ENCODE measurements at regions not wholly inside any gene's neighbourhood (a gene's known extent, or its start where the extent isn't known, plus 50 kb on each side); places are given as distances from the start of the nearest gene placed in this dataset.
"Not testable (repeated sequence)": the region's sequence is repeated elsewhere in the genome, so short reads cannot be mapped to it uniquely, and the experiment has no call there.

DNA sequence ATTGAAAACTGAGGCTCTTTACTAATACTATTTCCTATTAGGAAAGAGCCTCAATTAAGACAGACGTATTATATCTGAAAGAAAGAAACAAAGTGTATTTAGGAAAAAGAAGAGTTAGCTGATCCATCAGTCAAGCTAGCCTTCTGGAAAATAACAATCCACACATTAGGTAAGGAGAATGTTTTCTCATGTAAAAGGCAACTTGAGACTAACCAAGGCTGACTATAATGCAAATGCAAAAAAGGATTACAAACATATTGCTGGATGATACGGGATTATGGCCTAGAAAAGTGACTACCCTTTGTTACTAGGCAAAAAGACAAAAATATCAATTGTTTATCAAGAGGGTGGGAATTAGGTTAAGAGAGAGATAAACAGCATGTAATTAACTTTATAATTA is 176.9 kb downstream of the RFPL4B start:
- POLR2A ChIA-PET, result no interaction called here
- CTCF ChIA-PET, result no interaction called here
- H3K27me3 Mint-ChIP-seq, result no peaks in the 10 kb centered on the region

DNA sequence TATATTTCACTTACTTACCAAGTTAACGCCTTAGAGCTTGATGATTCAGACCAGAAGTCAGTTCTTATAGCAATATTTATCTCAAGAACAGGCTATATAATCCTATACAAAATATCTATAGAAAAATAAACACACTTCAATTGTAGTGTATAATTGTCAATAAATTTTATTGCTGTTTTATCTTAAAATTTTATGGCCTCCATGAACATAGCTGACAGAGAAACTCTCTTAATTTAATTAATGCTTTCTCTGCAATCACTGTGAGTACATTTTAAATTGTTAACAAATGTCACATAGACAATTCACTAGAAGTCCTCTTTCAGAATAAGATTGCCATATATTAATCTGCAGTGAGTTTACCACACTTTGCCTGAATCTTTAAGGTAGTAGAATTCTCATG is 178.6 kb downstream of the RFPL4B start:
- intact Hi-C loops (cut with DNase I, micrococcal nuclease), result no loop called here
- H3K36me3 Mint-ChIP-seq (ENCODE audit: low read depth), result no peaks in the 10 kb centered on the region
- H3K27ac Mint-ChIP-seq, result no peak overlapping the region
- no peaks in the 10 kb centered on the region for H3K4me1 Mint-ChIP-seq
- no peak overlapping the region for H3K4me3 Mint-ChIP-seq
- ChIA-PET POLR2A (no interaction called here), CTCF (no interaction called here)
- H3K27me3 Mint-ChIP-seq, result no peaks in the 10 kb centered on the region
- no peak for ATAC-seq
- no peaks in the 10 kb centered on the region for H3K9me3 Mint-ChIP-seq (ENCODE audit: low read depth)
- DNase-seq, result no peak

More for the DNA sequence above, 176.9 kb downstream of the RFPL4B start:
- no peak overlapping the region for H3K4me3 Mint-ChIP-seq
- intact Hi-C loops (cut with DNase I, micrococcal nuclease), result no loop called here
- no peaks in the 10 kb centered on the region for H3K9me3 Mint-ChIP-seq (ENCODE audit: low read depth)
- no peak for DNase-seq
- H3K27ac Mint-ChIP-seq, result no peak overlapping the region
- ATAC-seq, result no peak
- H3K36me3 Mint-ChIP-seq (ENCODE audit: low read depth), result no peaks in the 10 kb centered on the region
- no peaks in the 10 kb centered on the region for H3K4me1 Mint-ChIP-seq

DNA sequence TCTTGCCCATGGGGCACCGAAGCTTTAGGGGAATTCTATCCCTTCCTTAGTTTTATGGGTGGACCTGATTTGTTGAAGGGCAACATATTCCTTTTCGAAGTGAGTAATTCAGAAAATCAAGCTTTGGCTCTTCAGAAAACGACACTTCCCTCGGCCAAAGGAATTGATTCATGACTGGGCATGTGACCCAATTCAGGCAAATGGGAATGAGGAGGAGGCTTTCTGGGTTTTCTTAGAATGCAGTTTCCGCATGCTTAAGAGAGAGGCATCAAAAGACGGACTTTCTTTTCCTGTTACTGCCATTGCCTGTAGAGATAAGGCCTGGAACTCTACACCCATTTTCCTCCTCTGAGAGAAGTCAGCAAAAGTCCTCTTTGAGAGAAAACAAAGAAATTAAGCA is 179.5 kb downstream of the RFPL4B start:
- Mint-ChIP-seq H3K36me3 (ENCODE audit: low read depth) (no peaks in the 10 kb centered on the region), H3K4me1 (no peaks in the 10 kb centered on the region), H3K27me3 (no peaks in the 10 kb centered on the region), H3K9me3 (ENCODE audit: low read depth) (no peaks in the 10 kb centered on the region), H3K4me3 (no peak overlapping the region), H3K27ac (no peak overlapping the region)
- ChIA-PET CTCF (interaction anchor here (0.6 kb wide), 1 partner anchor 223 kb away, joined by 3 read pairs; no protein-coding TSS in a partner anchor), POLR2A (no interaction called here)
- ATAC-seq (no peak), DNase-seq (no peak)
- intact Hi-C loops (cut with DNase I, micrococcal nuclease), result no loop called here

DNA sequence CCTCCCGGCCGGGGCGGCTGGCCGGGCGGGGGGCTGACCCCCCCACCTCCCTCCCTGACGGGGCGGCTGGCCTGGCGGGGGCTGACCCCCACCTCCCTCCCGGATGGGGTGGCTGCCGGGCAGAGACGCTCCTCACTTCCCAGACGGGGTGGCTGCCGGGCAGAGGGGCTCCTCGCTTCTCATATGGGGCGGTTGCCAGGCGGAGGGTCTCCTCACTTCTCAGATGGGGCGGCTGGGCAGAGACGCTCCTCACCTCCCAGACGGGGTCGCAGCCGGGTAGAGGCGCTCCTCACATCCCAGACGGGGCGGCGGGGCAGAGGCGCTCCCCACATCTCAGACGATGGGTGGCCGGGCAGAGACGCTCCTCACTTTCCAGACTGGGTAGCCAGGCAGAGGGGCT is 181.2 kb downstream of the RFPL4B start:
- H3K9me3 Mint-ChIP-seq (ENCODE audit: low read depth); H3K27ac Mint-ChIP-seq; DNase-seq; intact Hi-C loops (cut with DNase I, micrococcal nuclease); H3K27me3 Mint-ChIP-seq; H3K4me1 Mint-ChIP-seq; POLR2A ChIA-PET; CTCF ChIA-PET; H3K4me3 Mint-ChIP-seq; H3K36me3 Mint-ChIP-seq (ENCODE audit: low read depth); ATAC-seq: not testable (repeated sequence)

GRCh38 chr6:112535816-112536215 is 188.7 kb downstream of the RFPL4B start:
- ChIA-PET CTCF (no interaction called here), POLR2A (no interaction called here)
- Mint-ChIP-seq H3K27ac (no peak overlapping the region), H3K36me3 (ENCODE audit: low read depth) (no peaks in the 10 kb centered on the region), H3K4me1 (no peaks in the 10 kb centered on the region), H3K27me3 (peaks cover 2% of the 10 kb centered on the region), H3K9me3 (ENCODE audit: low read depth) (peaks cover 7% of the 10 kb centered on the region), H3K4me3 (no peak overlapping the region)
- intact Hi-C loops (cut with DNase I, micrococcal nuclease), result no loop called here
- ATAC-seq (no peak), DNase-seq (no peak)

DNA sequence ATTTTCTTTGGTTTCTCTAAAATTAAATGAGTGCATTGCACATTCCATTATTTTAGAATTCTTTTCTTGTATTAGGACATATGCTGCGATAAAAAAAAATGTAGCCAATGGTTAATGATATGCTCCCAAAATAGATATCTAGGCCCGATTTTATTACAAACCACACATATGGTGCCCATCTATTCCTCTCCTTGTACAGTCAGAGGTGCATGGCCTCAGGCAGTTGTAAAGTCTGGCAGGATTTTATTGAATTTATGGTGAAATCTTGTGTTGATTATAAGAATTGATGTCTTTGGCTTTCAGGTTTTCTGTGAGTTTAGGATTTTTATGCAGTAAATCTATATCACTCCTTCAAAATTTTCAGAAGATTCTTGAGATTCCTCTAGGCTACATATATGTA is 192.2 kb downstream of the RFPL4B start:
- H3K27ac Mint-ChIP-seq, result no peak overlapping the region
- no peak for DNase-seq
- no peaks in the 10 kb centered on the region for H3K36me3 Mint-ChIP-seq (ENCODE audit: low read depth)
- H3K4me1 Mint-ChIP-seq, result no peaks in the 10 kb centered on the region
- intact Hi-C loops (cut with DNase I, micrococcal nuclease), result no loop called here
- H3K9me3 Mint-ChIP-seq (ENCODE audit: low read depth), result peaks cover 11% of the 10 kb centered on the region
- CTCF ChIA-PET, result no interaction called here
- POLR2A ChIA-PET, result no interaction called here
- H3K4me3 Mint-ChIP-seq, result no peak overlapping the region
- H3K27me3 Mint-ChIP-seq, result peaks cover 2% of the 10 kb centered on the region
- ATAC-seq, result no peak

DNA sequence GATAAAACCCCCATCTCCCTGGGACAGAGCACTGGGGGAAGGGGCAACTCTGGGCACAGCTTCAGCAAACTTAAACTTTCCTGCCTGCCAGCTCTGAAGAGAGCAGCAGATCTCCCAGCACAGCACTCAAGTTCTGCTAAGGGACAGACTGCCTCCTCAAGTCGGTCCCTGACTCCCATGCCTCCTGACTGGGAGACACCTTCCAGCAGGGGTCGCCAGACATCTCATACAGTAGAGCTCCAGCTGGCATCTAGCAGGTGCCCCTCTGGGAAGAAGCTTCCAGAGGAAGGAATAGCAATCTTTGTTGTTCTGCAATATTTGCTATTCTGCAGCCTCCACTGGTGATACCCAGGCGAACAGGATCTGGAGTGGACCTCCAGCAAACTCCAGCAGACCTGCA is 194.7 kb downstream of the RFPL4B start:
- intact Hi-C loops (cut with DNase I, micrococcal nuclease), result not testable (repeated sequence)

DNA sequence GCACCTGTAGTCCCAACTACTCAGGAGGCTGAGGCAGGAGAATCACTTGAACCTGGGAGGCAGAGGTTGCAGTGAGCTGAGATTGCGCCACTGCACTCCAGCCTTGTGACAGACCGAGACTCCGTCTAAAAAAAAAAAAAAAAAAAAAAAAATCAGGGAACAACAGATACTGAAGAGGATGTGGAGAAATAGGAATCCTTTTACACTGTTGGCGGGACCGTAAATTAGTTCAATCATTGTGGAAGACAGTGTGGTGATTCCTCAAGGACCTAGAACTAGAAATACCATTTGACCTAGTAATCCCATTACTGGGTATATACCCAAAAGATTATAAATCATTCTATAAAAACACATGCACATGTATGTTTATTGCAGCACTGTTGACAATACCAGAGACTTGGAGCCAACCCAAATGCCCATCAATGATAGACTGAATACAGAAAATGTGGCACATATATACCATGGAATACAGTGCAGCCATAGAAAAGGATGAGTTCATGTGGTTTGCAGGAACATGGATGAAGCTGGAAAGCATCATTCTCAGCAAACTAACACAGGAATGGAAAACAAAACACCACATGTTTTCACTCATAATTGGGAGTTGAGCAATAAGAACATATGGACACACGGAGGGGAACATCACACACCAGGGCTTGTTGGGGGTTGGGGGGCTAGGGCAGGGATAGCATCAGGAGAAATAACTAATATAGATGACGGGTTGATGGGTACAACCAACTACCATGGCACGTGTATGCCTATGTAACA is 200.4 kb downstream of the RFPL4B start:
- ATAC-seq; H3K27me3 Mint-ChIP-seq; H3K27ac Mint-ChIP-seq; DNase-seq; H3K9me3 Mint-ChIP-seq (ENCODE audit: low read depth); intact Hi-C loops (cut with DNase I, micrococcal nuclease); H3K36me3 Mint-ChIP-seq (ENCODE audit: low read depth); POLR2A ChIA-PET; H3K4me1 Mint-ChIP-seq; H3K4me3 Mint-ChIP-seq: not testable (repeated sequence)
- CTCF ChIA-PET, result interaction anchor here (1.7 kb wide), 1 partner anchor 9 kb away, joined by 3 read pairs; no protein-coding TSS in a partner anchor

More for the DNA sequence above, 194.7 kb downstream of the RFPL4B start:
- H3K27ac Mint-ChIP-seq; ATAC-seq; H3K9me3 Mint-ChIP-seq (ENCODE audit: low read depth); H3K36me3 Mint-ChIP-seq (ENCODE audit: low read depth); H3K4me1 Mint-ChIP-seq; POLR2A ChIA-PET; H3K27me3 Mint-ChIP-seq; H3K4me3 Mint-ChIP-seq; CTCF ChIA-PET: not testable (repeated sequence)
- DNase-seq, result peak; percentile 15

DNA sequence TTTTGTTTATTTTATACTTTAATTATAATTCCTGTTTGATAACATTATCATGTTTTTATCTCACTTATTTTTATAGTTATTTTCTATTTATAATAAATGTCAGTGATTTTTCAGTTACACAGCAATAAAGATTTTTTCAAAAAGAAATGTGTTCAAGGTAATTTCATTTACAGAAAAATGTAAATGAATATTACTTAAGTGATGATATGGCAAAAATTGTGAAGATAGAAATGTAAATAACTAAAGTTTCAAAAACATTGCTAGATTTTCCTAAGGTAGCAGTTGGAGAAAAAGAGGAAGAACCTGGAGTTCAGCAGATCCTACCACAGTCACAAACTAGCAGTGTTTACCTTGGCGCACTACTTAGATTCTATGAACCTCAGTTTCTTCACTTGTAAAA is 202.6 kb downstream of the RFPL4B start:
- ChIA-PET POLR2A (no interaction called here), CTCF (no interaction called here)
- Mint-ChIP-seq H3K27me3 (no peaks in the 10 kb centered on the region), H3K9me3 (ENCODE audit: low read depth) (peaks cover 7% of the 10 kb centered on the region), H3K27ac (no peak overlapping the region), H3K4me1 (no peaks in the 10 kb centered on the region), H3K4me3 (no peak overlapping the region), H3K36me3 (ENCODE audit: low read depth) (no peaks in the 10 kb centered on the region)
- intact Hi-C loops (cut with DNase I, micrococcal nuclease), result no loop called here
- no peak for ATAC-seq
- no peak for DNase-seq

- intact Hi-C loops (cut with DNase I, micrococcal nuclease), result no loop called here
- no peak for DNase-seq
- Mint-ChIP-seq H3K27ac (no peak overlapping the region), H3K27me3 (no peaks in the 10 kb centered on the region), H3K36me3 (ENCODE audit: low read depth) (no peaks in the 10 kb centered on the region), H3K9me3 (ENCODE audit: low read depth) (peaks cover 1% of the 10 kb centered on the region), H3K4me1 (no peaks in the 10 kb centered on the region), H3K4me3 (no peak overlapping the region)
- ChIA-PET CTCF (no interaction called here), POLR2A (no interaction called here)
- no peak for ATAC-seq
These were observed 210.3 kb downstream of the RFPL4B start for GRCh38 chr6:112557435-112557834.

- Mint-ChIP-seq H3K27me3 (no peaks in the 10 kb centered on the region), H3K4me1 (no peaks in the 10 kb centered on the region), H3K36me3 (ENCODE audit: low read depth) (no peaks in the 10 kb centered on the region), H3K4me3 (no peak overlapping the region), H3K9me3 (ENCODE audit: low read depth) (peaks cover 1% of the 10 kb centered on the region), H3K27ac (no peak overlapping the region)
- CTCF ChIA-PET, result no interaction called here
- intact Hi-C loops (cut with DNase I, micrococcal nuclease), result no loop called here
- ATAC-seq, result no peak
- POLR2A ChIA-PET, result no interaction called here
- no peak for DNase-seq
These were observed 210.8 kb downstream of the RFPL4B start for GRCh38 chr6:112557961-112558360.

GRCh38 chr6:112560651-112561050 is 213.5 kb downstream of the RFPL4B start:
- no peaks in the 10 kb centered on the region for H3K36me3 Mint-ChIP-seq (ENCODE audit: low read depth)
- no peak for ATAC-seq
- no peak overlapping the region for H3K27ac Mint-ChIP-seq
- ChIA-PET POLR2A (no interaction called here), CTCF (no interaction called here)
- intact Hi-C loops (cut with DNase I, micrococcal nuclease), result no loop called here
- H3K4me1 Mint-ChIP-seq, result no peaks in the 10 kb centered on the region
- H3K27me3 Mint-ChIP-seq, result no peaks in the 10 kb centered on the region
- H3K4me3 Mint-ChIP-seq, result no peak overlapping the region
- no peak for DNase-seq
- no peaks in the 10 kb centered on the region for H3K9me3 Mint-ChIP-seq (ENCODE audit: low read depth)

Measured in activated CD4-positive, alpha-beta T cell treated with anti-CD3 and anti-CD28 coated beads for 36 hours (primary cell).